K562 (cell line): ENCODE measurements at regions not wholly inside any gene's neighbourhood (a gene's known extent, or its start where the extent isn't known, plus 50 kb on each side); places are given as distances from the start of the nearest gene placed in this dataset.

Experiments used
- CREB1 ChIP-seq, 2 experiments: sonication (generic) in 1 of 2; formaldehyde crosslinking in 1 of 2; IDR thresholded peaks; 2 replicates each; pipeline versions ENCODE4 v1.6.1 to v1.8.0; 2012 to 2022; ENCODE audit warnings: inconsistent platforms in 1 of 2, mild to moderate bottlenecking in 1 of 2, missing genetic modification reagents in 1 of 2, moderate library complexity in 1 of 2
- EZH2 ChIP-seq: IDR thresholded peaks from 2 replicates; pipeline ENCODE4 v1.6.1; 2012; ENCODE audit warnings: low read depth, mild to moderate bottlenecking, inconsistent platforms, low read length, borderline replicate concordance
- HDAC6 ChIP-seq: IDR thresholded peaks from 2 replicates; pipeline ENCODE4 v1.6.1; 2012; ENCODE audit warnings: low read depth, mild to moderate bottlenecking, control low read depth, inconsistent platforms, low read length, moderate library complexity
- MXI1 ChIP-seq: IDR thresholded peaks from 2 replicates; pipeline ENCODE4 v1.6.1; 2011; ENCODE audit warnings: low read depth, mild to moderate bottlenecking, improper control_type of control experiment, low read length
- NFXL1 ChIP-seq: fragments of 450-650 bp; formaldehyde crosslinking; IDR thresholded peaks from 2 replicates; pipeline ENCODE4 v1.4.0; 2021; ENCODE audit warnings: mild to moderate bottlenecking
- PHF8 ChIP-seq: fragments of 200-600 bp; sonication (generic); IDR thresholded peaks from 2 replicates; pipeline ENCODE4 v1.6.1; 2012; ENCODE audit warnings: mixed run types, mild to moderate bottlenecking, inconsistent platforms, low read length, moderate library complexity, borderline replicate concordance
- POLR2A ChIP-seq: fragments of 450-650 bp; conservative IDR thresholded peaks from 2 replicates; pipeline ENCODE4 v1.6.1; 2016
- THRAP3 ChIP-seq: fragments of 450-650 bp; IDR thresholded peaks from 2 replicates; pipeline ENCODE4 v1.6.1; 2016; ENCODE audit warnings: mild to moderate bottlenecking, inconsistent platforms, borderline replicate concordance
- ZNF184 ChIP-seq: sonication (generic); formaldehyde crosslinking; IDR thresholded peaks from 2 replicates; pipeline ENCODE4 v1.5.0; 2020; ENCODE audit warnings: missing genetic modification reagents
- TF ChIP-seq, protein P1 (sequence below): fragments of 250-450 bp; sonication (Bioruptor Pico); IDR thresholded peaks from 2 replicates; pipeline ENCODE4 v1.5.0; 2020; ENCODE audit warnings: mild to moderate bottlenecking, borderline replicate concordance
- TF ChIP-seq, protein P2 (sequence below), 2 experiments: fragments of 450-650 bp in 1 of 2; IDR thresholded peaks; 2 replicates each; pipeline ENCODE4 v1.6.1; 2011 to 2017; ENCODE audit warnings: low read depth in 2 of 2, antibody characterized with exemption in 1 of 2, borderline replicate concordance in 1 of 2, low read length in 1 of 2, mild to moderate bottlenecking in 1 of 2, mixed read lengths in 1 of 2; ENCODE audit not compliant: control insufficient read depth in 1 of 2

DNA sequence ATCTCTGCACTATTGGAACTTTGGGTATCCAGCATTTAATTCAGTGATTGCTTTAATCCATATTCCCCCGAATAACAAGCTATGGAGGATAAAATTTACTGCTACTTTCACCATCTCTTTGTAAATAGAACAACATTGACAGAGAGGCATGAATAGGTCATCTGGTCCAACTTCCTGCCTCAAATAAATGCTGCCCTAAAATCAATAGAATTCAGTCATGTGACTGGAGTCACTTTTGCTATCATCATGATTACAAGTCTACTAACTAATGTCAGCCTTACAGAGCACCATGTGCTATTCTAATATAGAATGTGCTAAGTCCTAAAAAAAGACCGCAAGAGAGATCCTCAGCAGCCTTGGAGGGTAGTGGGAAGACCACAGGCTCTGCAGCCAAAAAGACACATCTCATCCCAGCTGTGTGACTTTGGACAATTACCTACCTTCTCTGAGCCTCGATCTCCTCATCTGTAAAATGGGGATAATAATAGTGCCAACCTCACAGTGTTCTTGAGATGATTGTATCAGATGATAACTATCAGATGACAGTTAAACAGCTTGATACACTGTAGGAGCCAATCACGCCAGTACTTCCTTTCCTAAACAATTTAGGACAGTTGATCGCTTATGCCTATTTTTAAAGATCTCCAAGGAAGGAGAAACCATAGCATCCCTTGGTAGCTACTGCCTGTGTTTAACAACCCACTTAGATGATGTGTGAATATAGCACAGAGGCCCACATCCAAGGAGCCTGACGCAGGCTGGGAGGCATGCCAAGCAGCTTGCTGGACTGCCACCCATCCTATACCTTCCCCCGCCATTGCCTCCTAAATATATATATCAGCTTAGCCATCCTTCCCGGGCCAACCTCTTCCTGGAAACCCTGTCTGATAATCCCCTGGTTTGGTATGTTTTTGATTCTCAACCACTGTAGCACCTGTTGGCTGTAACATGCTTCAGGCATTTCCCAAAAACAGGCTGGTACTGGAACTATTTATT is 77.3 kb upstream of the PHF21A start:
- no peak for TF ChIP-seq EZH2
- no peak for TF ChIP-seq HDAC6
- no peak for TF ChIP-seq POLR2A
- TF ChIP-seq CREB1 (IDR thresholded peaks at IDR 0.05), result no peak
- no peak for TF ChIP-seq CREB1 (CRISPR knock-in tag; IDR thresholded peaks at IDR 0.05)
- no peak for TF ChIP-seq PHF8
- TF ChIP-seq, protein P1, sequence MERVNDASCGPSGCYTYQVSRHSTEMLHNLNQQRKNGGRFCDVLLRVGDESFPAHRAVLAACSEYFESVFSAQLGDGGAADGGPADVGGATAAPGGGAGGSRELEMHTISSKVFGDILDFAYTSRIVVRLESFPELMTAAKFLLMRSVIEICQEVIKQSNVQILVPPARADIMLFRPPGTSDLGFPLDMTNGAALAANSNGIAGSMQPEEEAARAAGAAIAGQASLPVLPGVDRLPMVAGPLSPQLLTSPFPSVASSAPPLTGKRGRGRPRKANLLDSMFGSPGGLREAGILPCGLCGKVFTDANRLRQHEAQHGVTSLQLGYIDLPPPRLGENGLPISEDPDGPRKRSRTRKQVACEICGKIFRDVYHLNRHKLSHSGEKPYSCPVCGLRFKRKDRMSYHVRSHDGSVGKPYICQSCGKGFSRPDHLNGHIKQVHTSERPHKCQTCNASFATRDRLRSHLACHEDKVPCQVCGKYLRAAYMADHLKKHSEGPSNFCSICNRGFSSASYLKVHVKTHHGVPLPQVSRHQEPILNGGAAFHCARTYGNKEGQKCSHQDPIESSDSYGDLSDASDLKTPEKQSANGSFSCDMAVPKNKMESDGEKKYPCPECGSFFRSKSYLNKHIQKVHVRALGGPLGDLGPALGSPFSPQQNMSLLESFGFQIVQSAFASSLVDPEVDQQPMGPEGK (CRISPR knock-in tag), result no peak
- no peak for TF ChIP-seq THRAP3
- TF ChIP-seq NFXL1 (CRISPR knock-in tag), result no peak
- TF ChIP-seq, protein P2, sequence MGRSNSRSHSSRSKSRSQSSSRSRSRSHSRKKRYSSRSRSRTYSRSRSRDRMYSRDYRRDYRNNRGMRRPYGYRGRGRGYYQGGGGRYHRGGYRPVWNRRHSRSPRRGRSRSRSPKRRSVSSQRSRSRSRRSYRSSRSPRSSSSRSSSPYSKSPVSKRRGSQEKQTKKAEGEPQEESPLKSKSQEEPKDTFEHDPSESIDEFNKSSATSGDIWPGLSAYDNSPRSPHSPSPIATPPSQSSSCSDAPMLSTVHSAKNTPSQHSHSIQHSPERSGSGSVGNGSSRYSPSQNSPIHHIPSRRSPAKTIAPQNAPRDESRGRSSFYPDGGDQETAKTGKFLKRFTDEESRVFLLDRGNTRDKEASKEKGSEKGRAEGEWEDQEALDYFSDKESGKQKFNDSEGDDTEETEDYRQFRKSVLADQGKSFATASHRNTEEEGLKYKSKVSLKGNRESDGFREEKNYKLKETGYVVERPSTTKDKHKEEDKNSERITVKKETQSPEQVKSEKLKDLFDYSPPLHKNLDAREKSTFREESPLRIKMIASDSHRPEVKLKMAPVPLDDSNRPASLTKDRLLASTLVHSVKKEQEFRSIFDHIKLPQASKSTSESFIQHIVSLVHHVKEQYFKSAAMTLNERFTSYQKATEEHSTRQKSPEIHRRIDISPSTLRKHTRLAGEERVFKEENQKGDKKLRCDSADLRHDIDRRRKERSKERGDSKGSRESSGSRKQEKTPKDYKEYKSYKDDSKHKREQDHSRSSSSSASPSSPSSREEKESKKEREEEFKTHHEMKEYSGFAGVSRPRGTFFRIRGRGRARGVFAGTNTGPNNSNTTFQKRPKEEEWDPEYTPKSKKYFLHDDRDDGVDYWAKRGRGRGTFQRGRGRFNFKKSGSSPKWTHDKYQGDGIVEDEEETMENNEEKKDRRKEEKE (IDR thresholded peaks at IDR 0.05; ENCODE audit: borderline replicate concordance in 1 of 2, control insufficient read depth in 1 of 2, low read depth in 2 of 2, low read length in 1 of 2), result no peak
- TF ChIP-seq ZNF184, result no peak
- TF ChIP-seq MXI1, result no peak
